ENCODE measurements at regions not wholly inside any gene's neighbourhood (a gene's known extent, or its start where the extent isn't known, plus 50 kb on each side); places are given as distances from the start of the nearest gene placed in this dataset.

GRCh38 chr10:131688304-131688703 is 212.5 kb upstream of the PPP2R2D start:
- TF ChIP-seq CTCF (IDR thresholded peaks at IDR 0.05) (no peak), POLR2A (IDR thresholded peaks at IDR 0.05) (no peak)

Measured in thyroid gland (tissue), 4 donors.